ENCODE measurements at regions not wholly inside any gene's neighbourhood (a gene's known extent, or its start where the extent isn't known, plus 50 kb on each side); places are given as distances from the start of the nearest gene placed in this dataset.

DNA sequence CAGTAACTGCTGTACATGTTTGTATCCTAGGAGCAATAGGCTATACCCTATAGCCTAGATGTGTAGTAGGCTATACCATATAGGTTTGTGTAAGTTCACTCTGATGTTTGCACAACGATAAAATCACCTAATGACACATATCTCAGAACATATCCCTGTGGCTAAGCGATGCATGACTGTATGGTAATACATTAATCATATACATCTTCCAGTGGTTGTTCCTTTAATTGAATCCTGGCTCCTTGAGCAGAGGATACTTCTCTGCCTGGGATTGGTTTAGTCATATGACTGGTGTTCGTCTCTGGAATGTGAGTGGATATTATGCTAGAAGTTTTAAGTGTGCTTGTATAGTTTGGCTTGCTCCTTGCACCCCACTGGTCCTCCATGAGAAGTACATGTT lies 425.8 kb downstream of the MAN2A1 start:
- Histone ChIP-seq H3K4me1 (ENCODE audit: control insufficient read depth, insufficient read depth, low read length) (no peaks in the 10 kb centered on the region), H3K9me3 (ENCODE audit: control insufficient read depth, insufficient read depth, low read depth, low read length) (no peaks in the 10 kb centered on the region), H3K27me3 (ENCODE audit: control insufficient read depth, insufficient read depth, low read length) (no peaks in the 10 kb centered on the region; the same call in 1 of the 2 replicates), H3K27ac (ENCODE audit: low read length) (no peak overlapping the region), H3K36me3 (ENCODE audit: control insufficient read depth, insufficient read depth, low read length) (no peaks in the 10 kb centered on the region), H3K4me3 (ENCODE audit: low read depth in 2 of 2, low read length in 2 of 2) (no peak overlapping the region)
- TF ChIP-seq POLR2AphosphoS5 (IDR thresholded peaks at IDR 0.05; ENCODE audit: low read depth, low read length): no peak
- no peak for TF ChIP-seq SIN3A (IDR thresholded peaks at IDR 0.05; ENCODE audit: borderline replicate concordance, insufficient read depth, low read depth, low read length)
- TF ChIP-seq, protein P1, sequence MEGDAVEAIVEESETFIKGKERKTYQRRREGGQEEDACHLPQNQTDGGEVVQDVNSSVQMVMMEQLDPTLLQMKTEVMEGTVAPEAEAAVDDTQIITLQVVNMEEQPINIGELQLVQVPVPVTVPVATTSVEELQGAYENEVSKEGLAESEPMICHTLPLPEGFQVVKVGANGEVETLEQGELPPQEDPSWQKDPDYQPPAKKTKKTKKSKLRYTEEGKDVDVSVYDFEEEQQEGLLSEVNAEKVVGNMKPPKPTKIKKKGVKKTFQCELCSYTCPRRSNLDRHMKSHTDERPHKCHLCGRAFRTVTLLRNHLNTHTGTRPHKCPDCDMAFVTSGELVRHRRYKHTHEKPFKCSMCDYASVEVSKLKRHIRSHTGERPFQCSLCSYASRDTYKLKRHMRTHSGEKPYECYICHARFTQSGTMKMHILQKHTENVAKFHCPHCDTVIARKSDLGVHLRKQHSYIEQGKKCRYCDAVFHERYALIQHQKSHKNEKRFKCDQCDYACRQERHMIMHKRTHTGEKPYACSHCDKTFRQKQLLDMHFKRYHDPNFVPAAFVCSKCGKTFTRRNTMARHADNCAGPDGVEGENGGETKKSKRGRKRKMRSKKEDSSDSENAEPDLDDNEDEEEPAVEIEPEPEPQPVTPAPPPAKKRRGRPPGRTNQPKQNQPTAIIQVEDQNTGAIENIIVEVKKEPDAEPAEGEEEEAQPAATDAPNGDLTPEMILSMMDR (IDR thresholded peaks at IDR 0.05): no peak
- no peak for TF ChIP-seq TCF7L2 (IDR thresholded peaks at IDR 0.05; ENCODE audit: low read depth, low read length)
- TF ChIP-seq, protein P2, sequence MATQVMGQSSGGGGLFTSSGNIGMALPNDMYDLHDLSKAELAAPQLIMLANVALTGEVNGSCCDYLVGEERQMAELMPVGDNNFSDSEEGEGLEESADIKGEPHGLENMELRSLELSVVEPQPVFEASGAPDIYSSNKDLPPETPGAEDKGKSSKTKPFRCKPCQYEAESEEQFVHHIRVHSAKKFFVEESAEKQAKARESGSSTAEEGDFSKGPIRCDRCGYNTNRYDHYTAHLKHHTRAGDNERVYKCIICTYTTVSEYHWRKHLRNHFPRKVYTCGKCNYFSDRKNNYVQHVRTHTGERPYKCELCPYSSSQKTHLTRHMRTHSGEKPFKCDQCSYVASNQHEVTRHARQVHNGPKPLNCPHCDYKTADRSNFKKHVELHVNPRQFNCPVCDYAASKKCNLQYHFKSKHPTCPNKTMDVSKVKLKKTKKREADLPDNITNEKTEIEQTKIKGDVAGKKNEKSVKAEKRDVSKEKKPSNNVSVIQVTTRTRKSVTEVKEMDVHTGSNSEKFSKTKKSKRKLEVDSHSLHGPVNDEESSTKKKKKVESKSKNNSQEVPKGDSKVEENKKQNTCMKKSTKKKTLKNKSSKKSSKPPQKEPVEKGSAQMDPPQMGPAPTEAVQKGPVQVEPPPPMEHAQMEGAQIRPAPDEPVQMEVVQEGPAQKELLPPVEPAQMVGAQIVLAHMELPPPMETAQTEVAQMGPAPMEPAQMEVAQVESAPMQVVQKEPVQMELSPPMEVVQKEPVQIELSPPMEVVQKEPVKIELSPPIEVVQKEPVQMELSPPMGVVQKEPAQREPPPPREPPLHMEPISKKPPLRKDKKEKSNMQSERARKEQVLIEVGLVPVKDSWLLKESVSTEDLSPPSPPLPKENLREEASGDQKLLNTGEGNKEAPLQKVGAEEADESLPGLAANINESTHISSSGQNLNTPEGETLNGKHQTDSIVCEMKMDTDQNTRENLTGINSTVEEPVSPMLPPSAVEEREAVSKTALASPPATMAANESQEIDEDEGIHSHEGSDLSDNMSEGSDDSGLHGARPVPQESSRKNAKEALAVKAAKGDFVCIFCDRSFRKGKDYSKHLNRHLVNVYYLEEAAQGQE (IDR thresholded peaks at IDR 0.05; ENCODE audit: insufficient read depth in 1 of 2, low read depth in 2 of 2, low read length in 1 of 2): no peak
- ATAC-seq (no peak), DNase-seq (ENCODE audit: low read depth, low spot score) (no peak)
- BruUV-seq (replicated peaks): no TSS peak
- CTCF ChIA-PET: no interaction called here
- intact Hi-C loops (cut with micrococcal nuclease; ENCODE audit: unreplicated experiment): no loop called here
- in situ Hi-C loops (cut with HindIII; ENCODE audit: low pct_unique_long_range_greater_than_20kb, low sequenced_read_pairs): no loop called here
- POLR2A ChIA-PET: no interaction called here

DNA sequence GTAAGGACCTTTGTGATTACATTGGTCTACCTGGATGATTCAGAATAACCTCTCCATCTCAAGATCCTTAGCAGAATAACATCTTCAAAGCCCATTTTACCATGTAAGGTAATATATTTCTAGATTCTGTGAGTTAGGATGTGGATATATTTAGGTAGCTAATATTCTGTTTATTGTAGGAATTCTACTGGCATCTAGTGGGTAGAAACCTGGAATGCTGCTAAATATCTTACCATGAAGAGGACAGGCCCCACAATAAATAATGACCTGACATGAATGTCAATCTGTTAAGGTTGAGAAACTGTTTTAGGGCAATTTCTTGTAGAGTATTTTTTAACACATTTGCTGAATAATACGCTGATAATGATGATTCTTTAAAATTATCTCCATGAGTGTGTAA lies 426.8 kb downstream of the MAN2A1 start:
- POLR2A ChIA-PET: interaction anchor here (0.6 kb wide), 1 partner anchor 1740 kb away, joined by 6 read pairs; no protein-coding TSS in a partner anchor
- intact Hi-C loops (cut with micrococcal nuclease; ENCODE audit: unreplicated experiment): no loop called here
- TF ChIP-seq, protein P1 (IDR thresholded peaks at IDR 0.05): no peak
- TF ChIP-seq, protein P2 (IDR thresholded peaks at IDR 0.05; ENCODE audit: insufficient read depth in 1 of 2, low read depth in 2 of 2, low read length in 1 of 2): no peak
- TF ChIP-seq TCF7L2 (IDR thresholded peaks at IDR 0.05; ENCODE audit: low read depth, low read length) (no peak), SIN3A (IDR thresholded peaks at IDR 0.05; ENCODE audit: borderline replicate concordance, insufficient read depth, low read depth, low read length) (no peak), POLR2AphosphoS5 (IDR thresholded peaks at IDR 0.05; ENCODE audit: low read depth, low read length) (no peak)
- CTCF ChIA-PET: no interaction called here
- Histone ChIP-seq H3K4me1 (ENCODE audit: control insufficient read depth, insufficient read depth, low read length) (no peaks in the 10 kb centered on the region), H3K27ac (ENCODE audit: low read length) (no peak overlapping the region), H3K27me3 (ENCODE audit: control insufficient read depth, insufficient read depth, low read length) (no peaks in the 10 kb centered on the region), H3K4me3 (ENCODE audit: low read depth in 2 of 2, low read length in 2 of 2) (no peak overlapping the region), H3K36me3 (ENCODE audit: control insufficient read depth, insufficient read depth, low read length) (no peaks in the 10 kb centered on the region), H3K9me3 (ENCODE audit: control insufficient read depth, insufficient read depth, low read depth, low read length) (no peaks in the 10 kb centered on the region)
- no peak for ATAC-seq
- in situ Hi-C loops (cut with HindIII; ENCODE audit: low pct_unique_long_range_greater_than_20kb, low sequenced_read_pairs): no loop called here
- DNase-seq (ENCODE audit: low read depth, low spot score): no peak
- BruUV-seq (replicated peaks): no TSS peak

All from Panc1 (cell line).